DMS53 treated with DMSO at 0.1 percent for 48 hours (cell line): ENCODE measurements at regions not wholly inside any gene's neighbourhood (a gene's known extent, or its start where the extent isn't known, plus 50 kb on each side); places are given as distances from the start of the nearest gene placed in this dataset.

Experiments used
- DNase-seq: peaks from one replicate; lab custom pipeline; 2025; ENCODE audit not compliant: unreplicated experiment; lab: John Stamatoyannopoulos, UW

DNA sequence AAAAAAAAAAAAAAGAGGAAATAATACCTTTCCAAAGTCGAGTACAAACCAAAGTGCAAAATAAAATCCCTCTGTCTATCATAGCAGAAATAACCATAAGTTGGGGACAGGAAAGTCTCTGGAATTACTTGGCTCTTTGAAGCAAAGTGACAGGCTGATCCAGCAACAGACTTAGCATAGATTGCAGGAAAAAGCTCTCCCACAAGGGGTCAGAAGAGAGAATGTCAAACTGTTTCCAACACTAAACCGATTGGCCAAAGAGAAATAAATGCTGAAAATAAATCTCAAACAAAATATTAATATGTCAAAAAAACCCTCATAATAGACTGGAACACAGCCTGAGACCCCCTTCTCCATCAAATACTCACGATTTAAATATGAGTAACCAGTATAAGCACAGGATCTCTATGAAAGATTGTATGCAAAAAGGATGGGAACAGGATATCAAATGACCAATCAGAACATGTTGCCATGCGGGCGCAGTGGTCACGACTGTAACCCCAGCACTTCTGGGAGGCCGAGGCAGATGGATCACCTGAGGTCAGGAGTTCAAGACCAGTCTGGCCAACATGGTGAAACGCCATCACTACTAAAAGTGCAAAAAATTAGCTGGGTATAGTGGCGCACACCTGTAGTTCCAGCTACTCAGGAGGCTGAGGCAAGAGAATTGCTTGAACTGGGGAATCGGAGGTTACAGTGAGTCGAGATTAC, 1000.7 kb upstream of the LRRN3 start:
- DNase-seq = peak; percentile 47

DNA sequence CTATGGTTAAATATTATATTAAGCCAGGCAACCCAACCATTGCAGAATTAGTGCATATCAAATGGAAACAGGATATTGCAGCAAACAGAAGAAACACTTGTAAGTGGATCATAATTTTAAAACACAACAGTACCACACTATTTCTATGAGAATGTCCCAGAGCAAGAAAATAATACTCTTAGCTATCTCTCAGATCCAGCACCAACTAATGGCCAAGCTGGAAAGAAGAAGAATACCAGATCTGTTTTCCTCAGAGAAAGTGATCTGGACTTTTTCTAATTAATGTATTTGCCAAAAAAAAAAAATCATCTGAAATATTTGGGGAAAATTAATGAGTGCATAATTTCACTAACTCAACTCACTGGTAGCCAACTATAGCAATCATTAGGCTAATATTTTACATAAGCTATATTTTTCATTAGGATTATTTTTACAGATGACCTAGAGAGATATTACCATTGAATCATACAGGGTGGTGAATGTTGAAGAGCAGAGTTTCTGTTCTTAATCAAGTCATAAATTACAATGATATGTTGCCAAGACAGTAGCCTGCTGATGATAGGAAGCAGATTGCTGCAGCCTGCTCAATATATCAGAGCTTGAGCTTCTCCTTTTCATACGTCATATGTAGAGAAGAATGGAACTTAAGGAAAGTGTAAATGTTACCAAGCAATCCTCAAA, 995.4 kb upstream of the LRRN3 start:
- DNase-seq = no peak

DNA sequence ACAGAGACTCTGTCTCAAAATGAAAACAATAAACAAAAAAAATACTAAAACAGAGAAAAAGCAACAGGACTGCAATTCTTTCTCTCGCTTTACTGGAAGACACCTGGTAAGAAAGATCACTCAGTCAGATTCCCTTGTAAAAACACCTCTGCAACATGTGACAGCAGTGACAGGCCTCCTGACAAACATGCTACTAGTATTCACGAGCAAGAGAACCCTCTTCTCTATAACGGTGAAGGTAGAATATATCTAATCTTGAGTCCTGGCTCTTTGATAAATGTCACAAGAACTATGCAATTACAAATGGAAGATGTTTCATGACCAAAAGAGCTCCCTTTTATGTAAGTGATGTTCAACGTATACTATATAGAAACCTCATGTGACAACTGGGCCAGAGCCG, 986.7 kb upstream of the LRRN3 start:
- no peak for DNase-seq

DNA sequence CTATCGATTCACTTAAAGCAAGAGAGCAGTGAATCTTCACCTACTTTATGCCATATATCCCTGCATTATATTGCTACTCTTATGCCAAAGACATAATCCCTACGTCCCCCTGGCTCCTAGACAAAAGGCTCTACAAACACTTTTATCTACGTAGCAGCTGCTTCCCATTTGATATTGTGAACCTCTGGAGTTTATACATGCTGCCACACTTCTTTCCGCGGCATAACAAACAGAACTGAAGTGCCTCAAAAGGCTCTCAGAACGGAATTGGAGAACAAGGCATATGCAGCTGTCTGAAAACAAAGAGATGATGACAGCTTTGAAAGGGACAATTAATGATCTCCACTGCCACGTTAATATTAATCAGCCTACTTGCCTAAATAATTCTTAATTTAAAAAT, 985.6 kb upstream of the LRRN3 start:
- DNase-seq = peak; percentile 97

DNA sequence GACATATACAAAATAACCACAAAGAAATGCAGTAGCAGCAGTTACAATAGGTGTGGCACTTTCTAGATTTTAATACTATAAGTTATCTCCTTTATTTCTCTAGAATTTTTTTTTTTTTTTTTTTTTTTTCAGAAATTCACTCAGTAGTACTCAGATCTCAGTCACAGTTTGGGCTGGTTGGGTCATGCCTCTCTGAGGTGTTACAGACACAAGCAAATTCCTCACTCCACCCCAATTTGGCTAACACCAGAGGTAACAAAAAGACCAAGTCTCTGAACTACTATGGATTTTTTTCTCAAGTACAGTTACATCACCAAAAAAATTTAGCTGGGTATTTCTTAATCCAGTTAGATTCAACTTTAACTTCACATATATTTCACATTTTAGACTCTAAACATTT, 985.1 kb upstream of the LRRN3 start:
- DNase-seq = no peak

DNA sequence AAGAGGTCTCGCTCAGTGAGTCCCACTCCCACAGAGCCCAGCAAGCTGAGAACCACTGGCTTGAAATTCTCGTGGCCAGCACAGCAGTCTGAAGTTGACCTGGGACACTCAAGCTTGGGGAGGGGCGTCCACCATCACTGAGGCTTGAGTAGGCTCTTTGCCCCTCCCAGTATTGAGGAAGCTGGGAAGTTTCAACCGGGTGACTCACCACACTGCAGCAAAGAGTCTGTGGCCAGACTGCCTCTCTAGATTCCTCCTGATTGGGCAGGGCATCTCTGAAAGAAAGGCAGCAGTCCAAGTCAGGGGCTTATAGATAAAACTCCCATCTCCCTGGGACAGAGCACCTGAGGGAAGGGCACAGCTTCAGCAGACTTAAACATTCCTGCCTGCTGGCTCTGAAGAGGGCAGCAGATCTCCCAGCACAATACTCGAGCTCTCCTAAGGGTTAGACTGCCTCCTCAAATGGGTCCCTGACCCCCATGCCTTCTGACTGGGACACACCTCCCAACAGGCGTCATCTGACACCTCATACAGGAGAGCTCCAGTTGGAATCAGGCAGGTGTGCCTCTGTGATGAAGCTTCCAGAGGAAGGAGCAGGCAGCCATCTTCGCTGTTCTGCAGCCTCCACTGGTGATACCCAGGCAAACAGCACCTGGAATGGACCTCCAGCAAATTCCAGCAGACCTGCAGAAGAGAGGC, 970.9 kb upstream of the LRRN3 start:
- peak; percentile 31 for DNase-seq

DNA sequence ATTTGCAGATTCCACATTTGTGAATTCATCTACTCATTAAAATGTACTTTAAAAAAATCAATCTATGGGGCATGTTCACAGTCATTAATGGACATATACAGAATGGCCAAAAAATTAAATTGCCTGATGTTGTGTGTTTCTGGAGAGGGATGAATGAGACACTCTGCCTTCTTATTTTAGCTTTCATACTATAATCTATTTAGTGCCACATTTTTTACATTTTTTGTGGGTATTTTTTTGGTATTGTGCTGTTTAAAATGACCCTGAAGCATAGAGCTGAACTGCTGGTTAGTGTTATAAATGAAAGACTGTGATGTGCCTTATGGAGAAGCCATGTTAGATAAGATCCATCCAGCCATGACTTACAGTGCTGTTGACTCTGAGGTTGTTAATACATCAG, 961.8 kb upstream of the LRRN3 start:
- no peak for DNase-seq

DNA sequence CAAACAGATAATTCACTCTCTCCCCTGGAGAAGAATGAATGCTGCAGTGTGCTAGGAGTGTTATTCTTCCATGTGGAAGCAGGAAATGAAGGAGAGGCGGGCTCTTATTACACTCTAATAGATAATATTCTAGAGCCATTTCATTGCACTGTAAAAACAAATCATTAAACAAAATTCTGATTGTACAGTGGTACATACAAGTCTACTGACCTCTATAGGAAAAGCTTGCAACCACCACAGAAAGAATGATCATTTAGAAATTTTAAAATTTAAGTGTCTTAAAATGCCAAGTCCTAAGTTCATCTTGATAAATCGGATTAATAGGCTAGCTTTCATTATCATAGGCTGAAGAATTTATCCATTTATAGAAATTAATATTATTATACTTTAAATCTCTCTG, 960.3 kb upstream of the LRRN3 start:
- DNase-seq = peak; percentile 8

DNA sequence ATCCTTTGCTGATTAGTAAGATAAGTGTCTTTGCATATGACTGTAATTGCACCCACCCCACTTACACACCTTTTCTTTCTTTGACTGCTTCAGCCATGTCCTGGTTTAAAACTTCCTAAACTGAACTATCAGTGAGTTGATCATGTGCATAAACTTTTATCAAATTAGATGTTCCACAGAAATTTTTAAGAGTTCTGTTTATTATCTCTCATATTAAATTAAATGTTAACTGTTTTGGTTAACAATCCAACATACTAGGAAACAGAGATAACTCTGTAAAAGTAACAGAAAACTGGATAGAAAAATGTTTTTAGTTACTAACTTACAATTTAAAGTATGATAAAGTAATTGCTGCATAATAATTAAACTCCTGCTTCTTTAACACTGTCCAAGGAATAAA, 959.6 kb upstream of the LRRN3 start:
- no peak for DNase-seq

DNA sequence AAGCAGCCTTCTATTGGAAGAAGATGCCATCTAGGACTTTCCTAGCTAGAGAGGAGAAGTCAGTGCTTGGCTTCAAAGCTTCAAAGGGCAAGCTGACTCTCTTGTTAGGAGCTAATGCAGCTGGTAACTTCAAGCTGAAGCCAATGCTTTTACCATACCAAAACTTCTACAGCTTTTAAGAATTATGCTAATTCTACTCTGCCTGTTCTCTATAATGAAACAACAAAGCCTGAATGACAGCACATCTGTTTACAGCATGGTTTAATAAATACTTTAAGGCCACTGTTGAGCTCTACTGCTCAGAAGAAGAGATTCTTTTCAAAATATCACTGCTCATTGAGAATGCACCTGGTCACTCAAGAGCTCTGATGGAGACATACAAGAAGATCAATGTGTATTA, 951.9 kb upstream of the LRRN3 start:
- DNase-seq = no peak

DNA sequence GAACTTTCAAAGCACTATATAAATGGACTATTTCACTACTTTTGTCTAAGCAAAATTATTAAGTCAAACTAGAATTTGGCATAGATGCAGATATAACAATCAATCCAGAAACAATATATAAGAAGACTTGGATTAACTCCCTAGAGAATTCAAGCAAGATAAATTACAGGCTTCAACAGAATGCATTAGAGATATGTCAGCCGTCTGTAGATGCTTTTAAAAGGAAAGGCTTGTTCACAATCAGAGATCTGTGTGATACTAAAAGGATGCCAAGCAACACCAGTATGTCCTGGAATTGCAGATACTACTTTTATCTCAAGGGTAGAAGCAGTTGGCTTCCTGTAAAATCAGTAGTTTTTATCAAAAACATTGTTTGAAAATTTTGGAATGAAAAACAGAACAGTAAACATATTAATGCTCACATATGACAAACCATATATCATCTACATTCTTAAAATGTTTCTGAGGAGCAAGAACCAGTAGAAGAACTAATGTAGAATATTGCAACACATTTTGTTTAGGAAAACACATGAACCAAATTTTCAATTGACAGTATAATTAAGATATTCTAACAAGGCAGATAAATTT, 947.9 kb upstream of the LRRN3 start:
- DNase-seq = no peak

DNA sequence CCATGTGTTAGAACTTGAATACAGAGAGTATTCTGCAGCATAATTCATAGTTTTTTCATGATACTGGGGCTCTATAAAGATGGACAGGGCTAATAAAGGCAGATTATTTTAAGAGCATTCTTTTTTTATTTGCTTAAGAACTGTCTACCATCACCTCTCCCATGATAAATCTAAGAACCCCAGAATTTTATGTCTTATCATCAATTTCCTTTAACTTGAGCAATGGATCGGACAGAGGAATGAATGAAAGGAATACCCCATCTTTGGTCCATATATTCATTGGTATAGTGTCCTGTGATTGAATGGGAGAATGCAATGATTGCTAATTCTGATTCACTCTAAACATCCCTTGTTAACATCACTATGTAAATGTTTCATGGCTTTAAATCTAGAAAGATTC, 946.3 kb upstream of the LRRN3 start:
- DNase-seq = no peak

DNA sequence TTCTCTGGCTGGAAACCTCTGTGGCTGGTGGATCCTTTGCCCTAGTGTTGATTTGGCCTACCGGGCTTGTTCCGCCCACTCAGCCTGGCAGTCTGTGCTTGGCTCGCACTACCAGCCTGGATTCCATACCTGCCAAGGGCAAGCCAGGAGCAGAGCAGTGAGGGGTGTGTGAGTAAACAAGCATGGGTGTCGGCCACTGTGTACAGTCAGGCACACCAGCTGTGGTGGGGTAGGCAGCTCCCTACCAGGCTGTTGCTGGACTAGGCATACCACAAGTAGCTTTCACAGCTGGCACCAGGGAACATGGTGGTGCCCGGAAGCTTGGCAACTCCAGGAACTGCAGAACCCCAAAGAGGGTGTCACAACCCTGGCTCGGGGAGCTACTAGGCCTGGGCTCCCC, 942.9 kb upstream of the LRRN3 start:
- no peak for DNase-seq

DNA sequence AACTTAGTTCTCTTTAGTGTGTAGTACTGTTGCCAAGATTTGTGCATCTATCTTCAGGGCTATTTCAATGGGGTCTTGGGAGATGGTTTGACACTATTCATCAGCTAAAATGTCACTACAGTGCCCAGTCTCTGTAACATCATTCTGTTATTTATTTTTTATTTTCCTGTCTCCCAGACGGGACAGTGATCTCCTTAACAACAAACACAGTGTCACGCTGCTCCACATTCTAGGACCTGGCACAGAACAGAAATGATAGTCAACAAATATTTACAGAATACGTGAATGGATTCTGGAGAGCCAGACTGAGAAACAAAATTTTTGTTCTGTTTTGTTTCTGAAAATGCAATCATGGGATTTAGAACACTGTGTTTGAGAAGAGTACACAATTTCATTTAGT, 937.7 kb upstream of the LRRN3 start:
- no peak for DNase-seq

DNA sequence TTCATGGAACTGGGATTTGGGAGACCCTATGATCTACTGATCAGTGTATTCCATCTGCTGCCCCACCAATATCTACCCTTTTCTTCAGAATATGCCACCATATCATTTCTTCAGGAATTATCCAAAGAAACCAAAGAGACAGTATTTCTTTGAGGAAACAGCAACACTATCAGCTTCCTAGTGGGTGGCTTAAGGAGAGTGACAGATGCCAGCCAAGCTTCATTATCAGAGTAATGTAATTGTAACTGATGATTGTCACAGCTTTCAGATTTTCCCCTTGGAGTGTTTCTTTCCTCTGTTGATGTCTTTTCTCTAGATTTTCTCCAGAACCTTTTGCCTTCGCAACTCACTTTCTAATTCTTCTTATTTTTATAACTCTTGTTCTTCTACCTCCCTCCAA, 934.4 kb upstream of the LRRN3 start:
- no peak for DNase-seq

DNA sequence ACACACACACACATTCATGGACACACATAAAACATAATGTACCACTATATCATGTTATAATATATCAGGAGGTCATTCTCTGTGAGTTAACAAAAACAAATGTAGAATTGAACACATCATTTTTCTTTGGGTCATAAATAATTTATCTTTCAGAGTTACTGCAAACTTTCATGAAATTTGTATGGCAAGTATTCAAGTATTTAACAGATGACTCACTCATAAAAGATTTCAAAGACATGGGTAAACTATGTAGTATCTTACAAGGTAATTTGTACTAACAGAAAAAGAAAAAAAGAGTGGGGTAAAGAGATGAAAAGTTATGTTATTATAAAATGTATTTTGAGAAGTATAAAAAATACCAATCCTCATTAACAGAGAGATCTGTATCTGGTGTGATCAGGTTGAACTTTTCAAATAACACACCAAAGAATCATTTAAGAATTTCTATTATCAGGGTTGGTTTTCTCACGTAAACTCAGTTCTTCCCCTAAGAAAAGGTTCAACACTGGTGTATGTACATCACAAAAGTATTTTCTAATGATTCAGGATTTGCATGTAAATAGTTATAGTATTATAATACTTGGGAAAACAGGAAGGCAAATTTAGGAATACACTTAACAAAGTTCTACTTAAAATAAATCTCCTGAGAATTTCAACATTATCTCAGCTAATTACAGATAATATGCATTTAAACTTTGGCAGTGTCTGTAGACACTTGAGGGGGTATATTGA, 933.1 kb upstream of the LRRN3 start:
- DNase-seq = no peak

DNA sequence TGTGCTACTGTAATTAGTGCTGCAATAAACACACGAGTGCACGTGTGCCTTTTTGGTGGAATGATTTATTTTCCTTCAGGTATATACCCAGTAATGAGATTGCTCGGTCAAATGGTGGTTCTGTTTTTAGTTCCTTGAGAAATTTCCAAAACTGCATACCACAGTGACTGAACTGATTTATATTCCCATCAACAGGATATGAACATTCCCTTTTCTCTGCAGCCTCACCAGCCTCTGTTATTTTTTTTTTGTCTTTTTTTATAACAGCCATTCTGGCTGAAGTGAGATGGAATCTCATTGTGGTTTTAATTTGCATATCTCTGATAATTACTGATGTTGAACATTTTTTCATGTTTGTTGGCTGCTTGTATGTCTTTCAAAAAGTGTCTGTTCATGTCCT, 922.9 kb upstream of the LRRN3 start:
- no peak for DNase-seq

DNA sequence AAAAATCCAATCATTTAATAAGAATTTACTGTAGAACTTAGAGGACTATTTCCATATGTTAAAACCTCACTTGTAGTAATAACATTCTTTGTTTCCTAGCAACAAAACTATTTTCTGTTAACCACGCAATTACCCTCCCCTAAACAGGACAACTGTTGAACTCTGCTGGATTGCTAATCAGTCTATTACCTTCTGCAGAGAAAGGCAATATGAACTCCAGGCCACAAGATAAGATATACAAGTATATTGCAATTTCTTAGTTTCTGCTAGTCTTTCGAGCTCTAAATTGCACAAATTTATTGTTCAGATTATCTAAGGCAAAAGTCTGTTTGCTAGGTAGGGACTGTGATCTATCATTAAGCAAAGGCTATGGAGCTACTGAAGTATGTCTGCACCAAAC, 920.1 kb upstream of the LRRN3 start:
- no peak for DNase-seq

DNA sequence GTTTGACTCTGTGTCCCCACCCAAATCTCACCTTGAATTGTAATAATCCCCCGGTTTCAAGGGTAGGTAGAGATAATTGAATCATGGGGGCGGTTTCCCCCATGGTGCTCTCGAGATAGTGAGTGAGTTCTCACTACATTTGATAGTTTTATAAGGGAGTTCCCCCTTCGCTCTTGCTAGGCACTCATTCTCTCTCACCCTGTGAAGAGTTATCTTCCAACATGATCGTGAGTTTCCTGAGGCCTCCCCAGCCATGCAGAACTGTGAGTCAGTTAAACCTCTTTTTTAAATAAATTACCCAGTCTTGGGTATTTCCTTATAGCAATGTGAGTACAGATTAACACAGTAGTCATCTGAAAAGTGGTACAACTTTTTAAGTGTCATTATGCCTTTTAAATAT, 913.5 kb upstream of the LRRN3 start:
- DNase-seq = no peak

DNA sequence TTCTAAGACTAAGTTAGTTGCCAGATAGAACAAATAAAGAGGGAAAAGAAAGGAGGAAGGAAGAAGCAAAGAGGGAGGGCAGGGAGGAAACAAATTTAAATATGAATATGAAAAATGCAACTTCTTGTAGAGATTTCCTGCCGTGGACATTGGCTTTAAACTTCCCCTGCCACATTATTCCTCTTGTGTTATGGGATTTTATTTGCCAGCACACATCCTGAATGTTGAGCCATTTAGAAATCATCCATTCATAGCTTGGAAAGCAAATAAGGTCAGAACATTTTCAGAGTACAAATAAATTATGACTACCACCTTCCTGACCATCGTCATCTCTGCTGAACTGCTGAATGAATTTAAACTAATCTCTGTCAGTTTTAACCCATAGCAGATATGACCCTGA, 911.9 kb upstream of the LRRN3 start:
- no peak for DNase-seq

DNA sequence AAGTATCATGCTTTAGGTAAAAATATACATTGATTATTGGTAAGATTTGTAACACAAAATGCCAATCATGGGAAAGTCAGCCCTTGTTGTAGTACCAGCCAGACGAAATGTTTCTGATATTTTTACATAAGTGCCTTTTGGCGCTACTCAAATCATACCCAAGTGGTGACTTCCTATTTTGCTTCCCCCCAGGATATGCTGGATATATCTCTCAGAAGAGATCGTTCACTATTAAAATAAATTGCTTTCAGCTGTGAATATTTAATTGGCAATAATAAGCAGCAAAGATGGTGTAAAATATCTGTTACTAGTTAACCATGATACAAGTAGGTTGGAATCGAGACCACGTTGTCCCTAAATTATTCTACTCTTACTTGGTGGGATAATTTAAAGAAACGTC, 909.2 kb upstream of the LRRN3 start:
- no peak for DNase-seq
